T-helper 2 cell treated with Interferon-gamma antibody and Interleukin-4, amounts not matched to agents 5 μg/mL and 100 μg/mL, for 36 hours (primary cell): ENCODE measurements at regions not wholly inside any gene's neighbourhood (a gene's known extent, or its start where the extent isn't known, plus 50 kb on each side); places are given as distances from the start of the nearest gene placed in this dataset.

Experiments
- DNase-seq: peaks from one replicate; pipeline ENCODE4 v3.0.0; 2021; ENCODE audit warnings: low spot score
- H3K27ac Mint-ChIP-seq: one replicate; pipeline ENCODE4 v1.8.0; 2021; ENCODE audit warnings: mild to moderate bottlenecking, mixed read lengths
- H3K27me3 Mint-ChIP-seq: one replicate; pipeline ENCODE4 v1.8.0; 2021; ENCODE audit warnings: low read depth, mixed read lengths
- H3K36me3 Mint-ChIP-seq: one replicate; pipeline ENCODE4 v1.8.0; 2021; ENCODE audit warnings: low read depth, mixed read lengths
- H3K4me1 Mint-ChIP-seq: one replicate; pipeline ENCODE4 v1.8.0; 2021; ENCODE audit warnings: low read depth, mixed read lengths
- H3K4me3 Mint-ChIP-seq: one replicate; pipeline ENCODE4 v1.8.0; 2022; ENCODE audit warnings: mild to moderate bottlenecking, moderate library complexity, mixed read lengths
- H3K9me3 Mint-ChIP-seq: one replicate; pipeline ENCODE4 v1.8.0; 2021; ENCODE audit warnings: mixed read lengths

GRCh38 chr11:127627204-127627603, 626.6 kb upstream of the KIRREL3 start:
- Mint-ChIP-seq H3K4me1 (no peaks in the 10 kb centered on the region), H3K9me3 (no peaks in the 10 kb centered on the region), H3K27me3 (no peaks in the 10 kb centered on the region), H3K27ac (no peak overlapping the region), H3K4me3 (no peak overlapping the region), H3K36me3 (no peaks in the 10 kb centered on the region)
- DNase-seq: no peak

- Mint-ChIP-seq H3K4me3 (no peak overlapping the region), H3K9me3 (no peaks in the 10 kb centered on the region), H3K27ac (no peak overlapping the region), H3K27me3 (no peaks in the 10 kb centered on the region), H3K4me1 (peaks cover under 1% of the 10 kb centered on the region), H3K36me3 (no peaks in the 10 kb centered on the region)
- DNase-seq: no peak
These were observed 624.8 kb upstream of the KIRREL3 start for GRCh38 chr11:127625402-127625801.

- DNase-seq: no peak
- Mint-ChIP-seq H3K4me1 (peaks cover 4% of the 10 kb centered on the region), H3K36me3 (no peaks in the 10 kb centered on the region), H3K4me3 (no peak overlapping the region), H3K27me3 (no peaks in the 10 kb centered on the region), H3K27ac (no peak overlapping the region), H3K9me3 (no peaks in the 10 kb centered on the region)
These were observed 623.8 kb upstream of the KIRREL3 start for GRCh38 chr11:127624306-127624856.

GRCh38 chr11:127622686-127623085, 622.1 kb upstream of the KIRREL3 start:
- Mint-ChIP-seq H3K4me1 (peaks cover 4% of the 10 kb centered on the region), H3K4me3 (no peak overlapping the region), H3K27me3 (no peaks in the 10 kb centered on the region), H3K36me3 (no peaks in the 10 kb centered on the region), H3K9me3 (no peaks in the 10 kb centered on the region), H3K27ac (no peak overlapping the region)
- DNase-seq: no peak

DNA sequence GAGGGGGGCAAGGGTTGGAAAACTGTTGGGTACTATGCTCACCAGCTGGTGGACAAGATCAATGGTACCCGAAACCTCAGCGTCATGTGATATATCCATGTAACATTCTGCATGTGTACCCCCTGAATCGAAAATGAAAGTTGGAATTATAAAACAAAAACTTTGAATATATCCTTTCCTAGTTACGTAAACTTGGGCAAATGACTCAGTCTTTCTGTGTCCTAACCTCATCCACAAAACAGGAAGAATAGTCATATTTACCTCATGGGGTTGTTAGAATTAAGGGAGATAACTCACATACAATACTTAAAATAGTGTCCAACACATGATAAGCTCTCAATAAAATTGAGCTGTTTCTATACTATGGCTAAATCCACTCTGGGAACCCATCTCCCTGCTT, 620.1 kb upstream of the KIRREL3 start:
- H3K27ac Mint-ChIP-seq: no peak overlapping the region

GRCh38 chr11:127619946-127620345, 619.4 kb upstream of the KIRREL3 start:
- Mint-ChIP-seq H3K27me3 (no peaks in the 10 kb centered on the region), H3K36me3 (no peaks in the 10 kb centered on the region), H3K27ac (no peak overlapping the region), H3K4me1 (peaks cover 4% of the 10 kb centered on the region), H3K9me3 (no peaks in the 10 kb centered on the region), H3K4me3 (no peak overlapping the region)
- DNase-seq: no peak

More for the DNA sequence above, 620.1 kb upstream of the KIRREL3 start:
- no peaks in the 10 kb centered on the region for H3K36me3 Mint-ChIP-seq
- H3K9me3 Mint-ChIP-seq: no peaks in the 10 kb centered on the region
- no peak for DNase-seq
- H3K4me3 Mint-ChIP-seq: no peak overlapping the region
- no peaks in the 10 kb centered on the region for H3K27me3 Mint-ChIP-seq
- peaks cover 4% of the 10 kb centered on the region for H3K4me1 Mint-ChIP-seq

DNA sequence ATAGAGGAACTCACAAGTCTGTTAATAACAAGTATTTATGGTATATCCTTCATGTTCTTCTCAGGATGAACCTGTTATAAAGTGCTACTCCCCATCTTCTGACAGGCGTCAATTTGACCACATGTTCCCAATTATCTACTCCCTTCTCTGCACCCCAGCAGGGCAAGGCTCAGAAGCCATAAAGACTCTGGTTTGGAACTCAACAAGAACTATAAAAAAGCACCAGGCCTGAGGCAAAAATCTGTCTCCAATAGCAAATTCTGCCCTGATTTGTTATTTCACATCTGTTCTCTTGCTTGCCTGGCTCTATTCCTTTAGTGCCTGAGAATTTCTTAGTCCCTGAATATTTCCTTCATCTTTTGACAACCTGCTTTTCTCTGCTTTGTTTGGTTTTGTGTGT, 618.2 kb upstream of the KIRREL3 start:
- Mint-ChIP-seq H3K27ac (no peak overlapping the region), H3K36me3 (no peaks in the 10 kb centered on the region), H3K4me3 (no peak overlapping the region), H3K9me3 (no peaks in the 10 kb centered on the region), H3K27me3 (no peaks in the 10 kb centered on the region), H3K4me1 (peaks cover 4% of the 10 kb centered on the region)
- DNase-seq: no peak

DNA sequence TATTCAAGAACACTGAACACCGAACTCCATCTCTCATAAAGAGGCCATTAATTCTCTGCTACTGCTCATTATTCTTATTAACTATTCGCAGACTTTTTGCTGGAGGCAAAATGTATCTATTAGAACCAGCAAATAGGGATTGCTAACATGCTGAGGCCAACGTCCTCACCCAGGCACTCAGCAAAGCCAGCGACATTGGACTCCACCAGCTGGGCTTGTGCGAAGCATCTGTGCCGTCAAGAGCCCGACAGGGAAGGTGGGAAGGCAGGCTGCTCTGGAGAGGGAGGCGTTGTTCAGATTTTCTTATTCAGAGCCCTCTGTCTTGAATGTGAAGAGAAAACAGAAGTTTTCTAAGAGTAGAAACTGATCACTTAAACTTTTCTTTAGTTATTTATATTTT, 615.6 kb upstream of the KIRREL3 start:
- H3K4me3 Mint-ChIP-seq: no peak overlapping the region
- H3K9me3 Mint-ChIP-seq: no peaks in the 10 kb centered on the region
- no peaks in the 10 kb centered on the region for H3K36me3 Mint-ChIP-seq
- no peaks in the 10 kb centered on the region for H3K27me3 Mint-ChIP-seq
- H3K27ac Mint-ChIP-seq: no peak overlapping the region
- no peak for DNase-seq
- H3K4me1 Mint-ChIP-seq: peaks cover 4% of the 10 kb centered on the region

DNA sequence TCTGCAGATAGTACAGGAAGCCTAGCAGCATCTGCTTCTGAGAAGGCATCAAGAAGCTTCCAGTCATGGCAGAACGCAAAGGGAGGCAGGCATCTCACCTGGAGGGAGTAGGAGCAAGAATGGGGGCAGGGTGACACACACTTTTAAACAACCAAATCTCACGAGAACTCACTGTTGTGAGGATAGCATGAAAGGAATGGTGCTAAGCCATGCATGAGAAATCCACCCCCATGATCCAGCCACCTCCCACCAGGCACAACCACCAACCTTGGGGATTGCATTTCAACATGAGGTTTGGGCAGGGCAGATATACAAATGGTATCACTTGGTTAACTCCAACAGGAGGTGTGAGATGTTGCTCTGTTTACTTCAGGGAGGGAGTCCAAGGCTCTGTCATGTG, 612.0 kb upstream of the KIRREL3 start:
- Mint-ChIP-seq H3K9me3 (no peaks in the 10 kb centered on the region), H3K27me3 (no peaks in the 10 kb centered on the region), H3K4me3 (no peak overlapping the region), H3K27ac (no peak overlapping the region), H3K36me3 (no peaks in the 10 kb centered on the region), H3K4me1 (no peaks in the 10 kb centered on the region)
- DNase-seq: no peak

GRCh38 chr11:127609025-127609773, 608.6 kb upstream of the KIRREL3 start:
- no peaks in the 10 kb centered on the region for H3K4me1 Mint-ChIP-seq
- DNase-seq: no peak
- no peaks in the 10 kb centered on the region for H3K9me3 Mint-ChIP-seq
- H3K36me3 Mint-ChIP-seq: no peaks in the 10 kb centered on the region
- no peak overlapping the region for H3K4me3 Mint-ChIP-seq
- no peak overlapping the region for H3K27ac Mint-ChIP-seq
- no peaks in the 10 kb centered on the region for H3K27me3 Mint-ChIP-seq

- Mint-ChIP-seq H3K27me3 (no peaks in the 10 kb centered on the region), H3K9me3 (no peaks in the 10 kb centered on the region), H3K36me3 (no peaks in the 10 kb centered on the region), H3K27ac (no peak overlapping the region), H3K4me1 (no peaks in the 10 kb centered on the region), H3K4me3 (no peak overlapping the region)
- no peak for DNase-seq
These were observed 607.0 kb upstream of the KIRREL3 start for GRCh38 chr11:127607487-127608085.

GRCh38 chr11:127601578-127601977, 601.0 kb upstream of the KIRREL3 start:
- no peak overlapping the region for H3K27ac Mint-ChIP-seq
- no peak overlapping the region for H3K4me3 Mint-ChIP-seq
- DNase-seq: no peak
- H3K27me3 Mint-ChIP-seq: no peaks in the 10 kb centered on the region
- H3K36me3 Mint-ChIP-seq: no peaks in the 10 kb centered on the region
- no peaks in the 10 kb centered on the region for H3K4me1 Mint-ChIP-seq
- no peaks in the 10 kb centered on the region for H3K9me3 Mint-ChIP-seq

DNA sequence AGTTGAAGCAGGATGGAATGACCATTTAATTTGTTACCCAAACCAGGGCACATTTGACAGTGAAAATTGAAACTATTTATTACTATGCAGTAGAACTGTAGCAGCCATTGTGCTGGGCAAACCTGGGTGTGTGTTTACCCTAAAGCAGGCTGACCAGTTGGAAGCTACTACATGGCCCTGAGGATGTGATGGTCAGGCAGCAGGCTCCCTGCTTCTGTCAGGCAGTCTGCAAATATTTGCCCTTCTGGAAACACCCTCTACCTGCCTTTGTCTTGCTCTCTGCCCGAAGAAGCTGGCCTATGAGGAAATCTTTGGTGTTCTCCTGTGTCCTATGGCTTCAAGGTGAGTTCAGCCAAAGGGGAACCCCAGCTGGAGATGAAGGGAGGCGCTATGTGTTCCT, 600.1 kb upstream of the KIRREL3 start:
- H3K27me3 Mint-ChIP-seq: no peaks in the 10 kb centered on the region
- no peak overlapping the region for H3K4me3 Mint-ChIP-seq
- no peaks in the 10 kb centered on the region for H3K9me3 Mint-ChIP-seq
- H3K36me3 Mint-ChIP-seq: no peaks in the 10 kb centered on the region
- no peak overlapping the region for H3K27ac Mint-ChIP-seq
- no peak for DNase-seq
- no peaks in the 10 kb centered on the region for H3K4me1 Mint-ChIP-seq

DNA sequence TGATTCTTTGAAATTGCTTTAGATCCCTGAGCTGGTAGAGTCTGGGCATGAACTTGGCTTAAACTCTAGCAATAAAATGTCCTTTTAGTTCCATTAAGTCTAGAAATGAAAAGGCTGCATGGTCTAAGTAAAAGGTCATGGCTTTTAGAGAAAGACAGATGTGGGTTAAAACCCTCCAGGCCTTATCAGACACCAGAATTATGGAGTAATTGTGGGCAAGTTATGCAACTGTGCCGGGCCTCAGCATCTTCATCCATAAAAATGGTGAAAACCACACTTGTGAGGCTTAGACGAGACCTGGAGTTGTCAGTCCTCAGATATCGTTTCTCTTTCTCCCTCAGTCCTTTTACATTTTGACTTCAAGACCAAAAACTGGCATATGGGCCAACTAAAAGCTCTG, 597.9 kb upstream of the KIRREL3 start:
- no peak overlapping the region for H3K4me3 Mint-ChIP-seq
- no peaks in the 10 kb centered on the region for H3K27me3 Mint-ChIP-seq
- DNase-seq: no peak
- no peaks in the 10 kb centered on the region for H3K9me3 Mint-ChIP-seq
- no peaks in the 10 kb centered on the region for H3K36me3 Mint-ChIP-seq
- H3K27ac Mint-ChIP-seq: no peak overlapping the region
- no peaks in the 10 kb centered on the region for H3K4me1 Mint-ChIP-seq
